GM13977 (cell line): ENCODE measurements at regions not wholly inside any gene's neighbourhood (a gene's known extent, or its start where the extent isn't known, plus 50 kb on each side); places are given as distances from the start of the nearest gene placed in this dataset.

Source experiments
- DNase-seq: peaks from one replicate; pipeline ENCODE4 v3.0.0; 2012; ENCODE audit warnings: low spot score
- in situ Hi-C: fragments of 300-500 bp; cut with MboI; formaldehyde crosslinking; loops from one replicate; pipeline ENCODE4 v1.12.0; 2022; ENCODE audit warnings: low sequenced_read_pairs, low pct_unique_long_range_greater_than_20kb, mixed read lengths, inconsistent platforms; ENCODE audit not compliant: unreplicated experiment
- TF ChIP-seq, protein P1 (sequence below): IDR thresholded peaks from 2 replicates; pipeline ENCODE4 v1.5.1; 2012; ENCODE audit warnings: mild to moderate bottlenecking, control low read depth; ENCODE audit not compliant: insufficient read depth; ENCODE audit errors: extremely low read depth, missing control alignments

DNA sequence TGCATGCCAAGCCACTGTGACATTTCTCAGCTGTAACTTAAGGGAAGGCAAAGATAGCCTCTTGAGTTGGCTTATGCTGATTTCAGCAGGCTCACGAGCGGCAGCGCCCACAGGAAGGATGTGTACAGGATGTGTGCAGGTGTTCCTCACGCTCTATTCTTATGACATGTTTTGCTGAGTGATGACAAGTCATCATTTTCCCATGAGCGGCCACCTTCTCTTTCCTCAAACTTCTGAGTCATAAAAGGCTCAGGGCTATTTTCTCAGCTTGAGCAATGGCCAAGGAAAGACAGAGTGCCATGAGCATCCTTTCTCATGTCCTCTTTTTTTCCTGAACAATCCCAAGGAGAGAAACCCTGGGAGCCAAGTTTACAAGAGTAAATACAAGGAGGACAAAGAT is 365.9 kb downstream of the PLK2 start:
- TF ChIP-seq, protein P1, sequence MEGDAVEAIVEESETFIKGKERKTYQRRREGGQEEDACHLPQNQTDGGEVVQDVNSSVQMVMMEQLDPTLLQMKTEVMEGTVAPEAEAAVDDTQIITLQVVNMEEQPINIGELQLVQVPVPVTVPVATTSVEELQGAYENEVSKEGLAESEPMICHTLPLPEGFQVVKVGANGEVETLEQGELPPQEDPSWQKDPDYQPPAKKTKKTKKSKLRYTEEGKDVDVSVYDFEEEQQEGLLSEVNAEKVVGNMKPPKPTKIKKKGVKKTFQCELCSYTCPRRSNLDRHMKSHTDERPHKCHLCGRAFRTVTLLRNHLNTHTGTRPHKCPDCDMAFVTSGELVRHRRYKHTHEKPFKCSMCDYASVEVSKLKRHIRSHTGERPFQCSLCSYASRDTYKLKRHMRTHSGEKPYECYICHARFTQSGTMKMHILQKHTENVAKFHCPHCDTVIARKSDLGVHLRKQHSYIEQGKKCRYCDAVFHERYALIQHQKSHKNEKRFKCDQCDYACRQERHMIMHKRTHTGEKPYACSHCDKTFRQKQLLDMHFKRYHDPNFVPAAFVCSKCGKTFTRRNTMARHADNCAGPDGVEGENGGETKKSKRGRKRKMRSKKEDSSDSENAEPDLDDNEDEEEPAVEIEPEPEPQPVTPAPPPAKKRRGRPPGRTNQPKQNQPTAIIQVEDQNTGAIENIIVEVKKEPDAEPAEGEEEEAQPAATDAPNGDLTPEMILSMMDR, result no peak
- DNase-seq, result no peak
- in situ Hi-C loops, result no loop called here

DNA sequence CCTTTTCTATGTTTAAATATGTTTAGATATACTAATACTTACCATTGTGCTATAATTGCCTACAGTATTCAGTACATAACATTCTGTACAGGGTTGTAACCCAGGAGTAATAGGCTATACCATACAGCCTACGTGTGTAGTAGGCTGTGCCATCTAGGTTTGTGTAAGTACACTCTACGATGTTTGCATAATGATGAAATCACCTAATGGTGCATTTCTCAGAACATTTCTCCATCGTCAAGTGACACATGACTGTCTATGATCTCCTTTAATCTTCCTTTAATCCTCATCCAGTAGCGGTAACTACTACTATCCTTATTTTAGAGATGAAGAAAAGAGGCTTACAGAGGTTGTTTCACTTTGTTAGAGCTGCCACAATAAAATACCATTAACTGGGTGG is 369.2 kb downstream of the PLK2 start:
- no peak for DNase-seq
- in situ Hi-C loops, result no loop called here
- TF ChIP-seq, protein P1, result no peak

DNA sequence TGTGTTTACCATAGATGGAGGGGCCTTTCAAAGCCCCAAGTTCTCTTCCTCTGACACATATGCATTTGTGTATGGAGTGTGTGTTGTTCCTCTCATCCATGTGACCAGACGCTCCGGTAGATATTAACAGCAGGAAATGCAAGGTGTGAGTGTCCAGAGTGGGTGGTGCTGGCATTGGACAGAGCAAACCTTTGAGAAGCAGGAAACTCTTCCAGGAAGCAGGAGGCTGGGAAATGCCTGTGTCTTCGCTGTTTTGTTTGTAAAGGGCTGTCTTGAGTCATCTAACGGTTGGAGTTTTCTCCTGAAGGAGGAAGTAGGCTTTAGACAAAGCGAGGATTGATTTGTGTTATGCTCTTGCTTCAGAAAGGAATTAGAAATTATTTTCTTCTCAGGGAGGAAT is 370.9 kb downstream of the PLK2 start:
- no peak for DNase-seq
- in situ Hi-C loops, result no loop called here
- TF ChIP-seq, protein P1, result no peak

DNA sequence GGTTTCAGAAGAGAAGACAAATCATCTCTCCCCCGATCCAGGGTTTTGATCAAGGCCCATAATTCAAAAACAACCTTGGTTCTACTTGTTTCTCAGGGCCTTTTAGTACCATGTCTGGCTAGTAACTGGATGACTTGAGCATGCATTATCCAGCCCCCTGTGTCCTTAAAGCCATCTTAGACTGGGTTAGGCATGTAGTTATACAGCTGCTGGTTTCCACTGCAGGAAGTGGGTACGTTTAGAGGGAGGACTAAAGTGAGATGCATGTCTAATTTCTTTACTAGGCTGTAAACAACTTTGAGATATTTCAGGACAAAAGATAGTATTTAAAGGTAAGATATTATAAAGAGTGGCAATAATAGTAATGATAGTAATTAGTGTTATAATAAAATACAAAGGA is 372.0 kb downstream of the PLK2 start:
- TF ChIP-seq, protein P1, result no peak
- in situ Hi-C loops, result no loop called here
- DNase-seq, result no peak

DNA sequence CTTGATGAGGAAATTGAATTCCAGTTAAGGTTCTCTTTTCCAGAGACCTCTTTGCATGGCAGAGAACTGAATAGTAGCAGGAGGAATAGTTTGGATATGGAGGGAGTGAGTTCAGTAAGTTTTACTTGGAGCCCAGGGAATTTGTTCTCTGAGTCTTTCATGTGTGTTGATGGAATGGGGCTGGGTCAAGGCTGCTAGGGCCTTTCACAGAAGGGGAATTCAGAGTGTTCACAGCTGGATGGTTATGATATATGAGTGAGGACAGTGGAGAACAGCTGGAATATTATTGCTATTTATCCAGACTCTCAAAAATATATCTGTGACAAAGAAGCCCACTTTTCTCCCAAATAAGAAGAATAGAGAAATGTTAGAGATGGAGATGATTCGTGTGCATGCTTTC is 372.8 kb downstream of the PLK2 start:
- TF ChIP-seq, protein P1, result no peak
- in situ Hi-C loops, result no loop called here
- no peak for DNase-seq

DNA sequence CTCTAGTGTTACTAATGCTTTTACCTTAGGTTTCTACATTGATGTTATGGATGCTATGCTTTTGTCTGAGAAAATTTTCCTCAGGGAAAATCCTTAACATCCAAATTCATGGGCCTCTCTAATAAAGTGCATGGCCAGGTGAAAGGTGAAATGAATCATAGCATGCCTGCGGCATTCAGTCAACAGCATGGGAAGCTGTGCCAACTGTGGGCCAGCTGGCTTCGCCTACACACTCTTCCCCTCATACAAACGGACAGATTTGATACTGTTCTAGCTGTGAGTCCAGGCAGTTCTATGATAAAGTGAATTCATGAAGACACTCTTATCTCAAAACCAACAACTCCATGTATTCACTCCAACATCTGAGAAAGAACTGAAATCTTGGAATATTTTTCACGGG is 374.1 kb downstream of the PLK2 start:
- TF ChIP-seq, protein P1, result no peak
- DNase-seq, result no peak
- in situ Hi-C loops, result no loop called here

DNA sequence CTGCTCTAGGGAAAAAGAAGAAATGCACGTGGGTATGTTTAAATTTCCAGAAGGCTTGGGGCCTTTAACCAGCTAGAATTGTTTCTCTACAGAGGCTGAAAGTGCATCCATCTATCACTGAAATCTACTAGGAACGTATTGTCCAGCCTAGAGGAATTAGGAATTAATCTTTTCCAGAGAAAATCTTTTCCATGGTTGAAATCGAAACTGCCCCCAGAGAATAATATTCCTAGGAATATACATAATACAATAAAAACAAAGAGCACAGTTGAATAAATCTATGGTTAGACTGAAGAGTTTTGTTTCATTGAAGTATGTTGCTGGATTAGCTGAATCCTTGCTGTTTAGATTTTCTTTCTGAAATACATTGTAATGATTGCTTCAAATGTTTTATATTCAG is 378.5 kb downstream of the PLK2 start:
- in situ Hi-C loops, result no loop called here
- TF ChIP-seq, protein P1, result no peak
- DNase-seq, result no peak
